Loucy (cell line): ENCODE measurements at regions not wholly inside any gene's neighbourhood (a gene's known extent, or its start where the extent isn't known, plus 50 kb on each side); places are given as distances from the start of the nearest gene placed in this dataset.

Experiments used
- EZH2phosphoT487 ChIP-seq: fragments of 200-600 bp; IDR thresholded peaks from 2 replicates; pipeline ENCODE4 v1.6.1; 2018; ENCODE audit warnings: antibody characterized with exemption, mild to moderate bottlenecking, moderate library complexity, borderline replicate concordance
- TF ChIP-seq, protein P1 (sequence below): fragments of 200-600 bp; sonication (generic); conservative IDR thresholded peaks from 2 replicates; pipeline ENCODE4 v1.5.1; 2014; ENCODE audit warnings: mild to moderate bottlenecking, antibody characterized with exemption, low read length

DNA sequence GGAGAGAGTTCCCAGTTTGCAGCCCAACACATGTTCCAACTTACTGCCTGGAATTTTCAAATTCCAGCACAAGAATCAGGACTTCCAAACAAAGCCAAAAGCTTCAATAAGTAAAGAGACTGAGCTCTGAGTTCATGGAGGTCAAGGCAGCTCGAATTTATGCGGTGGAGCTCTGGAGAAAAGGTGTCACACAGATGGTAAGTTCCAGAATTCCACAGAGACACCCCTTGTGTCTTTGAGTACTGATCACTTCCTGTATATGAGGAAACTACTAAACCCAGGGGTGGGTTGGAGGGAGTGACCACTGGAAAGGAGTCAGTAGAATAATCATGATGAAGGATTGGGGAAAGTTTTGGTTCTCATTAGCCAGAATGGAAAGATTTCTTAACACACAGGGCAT, 118.5 kb upstream of the GUCY1A1 start:
- no peak for TF ChIP-seq EZH2phosphoT487
- TF ChIP-seq, protein P1, sequence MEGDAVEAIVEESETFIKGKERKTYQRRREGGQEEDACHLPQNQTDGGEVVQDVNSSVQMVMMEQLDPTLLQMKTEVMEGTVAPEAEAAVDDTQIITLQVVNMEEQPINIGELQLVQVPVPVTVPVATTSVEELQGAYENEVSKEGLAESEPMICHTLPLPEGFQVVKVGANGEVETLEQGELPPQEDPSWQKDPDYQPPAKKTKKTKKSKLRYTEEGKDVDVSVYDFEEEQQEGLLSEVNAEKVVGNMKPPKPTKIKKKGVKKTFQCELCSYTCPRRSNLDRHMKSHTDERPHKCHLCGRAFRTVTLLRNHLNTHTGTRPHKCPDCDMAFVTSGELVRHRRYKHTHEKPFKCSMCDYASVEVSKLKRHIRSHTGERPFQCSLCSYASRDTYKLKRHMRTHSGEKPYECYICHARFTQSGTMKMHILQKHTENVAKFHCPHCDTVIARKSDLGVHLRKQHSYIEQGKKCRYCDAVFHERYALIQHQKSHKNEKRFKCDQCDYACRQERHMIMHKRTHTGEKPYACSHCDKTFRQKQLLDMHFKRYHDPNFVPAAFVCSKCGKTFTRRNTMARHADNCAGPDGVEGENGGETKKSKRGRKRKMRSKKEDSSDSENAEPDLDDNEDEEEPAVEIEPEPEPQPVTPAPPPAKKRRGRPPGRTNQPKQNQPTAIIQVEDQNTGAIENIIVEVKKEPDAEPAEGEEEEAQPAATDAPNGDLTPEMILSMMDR = no peak
